Osteoblast (primary cell): ENCODE measurements at regions not wholly inside any gene's neighbourhood (a gene's known extent, or its start where the extent isn't known, plus 50 kb on each side); places are given as distances from the start of the nearest gene placed in this dataset.

Experiments used
- DNase-seq: peaks from one replicate; pipeline ENCODE4 v3.0.0; 2011; ENCODE audit warnings: low spot score, mixed read lengths; ENCODE audit not compliant: insufficient read length; ENCODE audit errors: missing footprints
- H2AFZ ChIP-seq: 2 replicates; pipeline ENCODE4 v1.6.0; 2011; ENCODE audit warnings: mild to moderate bottlenecking, low read length
- H3K27ac ChIP-seq: 2 replicates; pipeline ENCODE4 v1.5.1; 2011; ENCODE audit warnings: mild to moderate bottlenecking, low read depth, low read length, moderate library complexity
- H3K27me3 ChIP-seq: 2 replicates; pipeline ENCODE4 v1.6.0; 2012; ENCODE audit warnings: mild to moderate bottlenecking, control low read depth, inconsistent platforms, low read length, moderate library complexity; ENCODE audit not compliant: insufficient read depth
- H3K36me3 ChIP-seq: 2 replicates; pipeline ENCODE4 v1.5.1; 2011; ENCODE audit warnings: mild to moderate bottlenecking, low read length, control low read depth, moderate library complexity; ENCODE audit not compliant: insufficient read depth
- H3K4me1 ChIP-seq: 2 replicates; pipeline ENCODE4 v1.5.1; 2011; ENCODE audit warnings: mild to moderate bottlenecking, low read length, control low read depth, moderate library complexity; ENCODE audit not compliant: insufficient read depth
- H3K4me2 ChIP-seq: 2 replicates; pipeline ENCODE4 v1.6.0; 2011; ENCODE audit warnings: mild to moderate bottlenecking, low read length; ENCODE audit not compliant: insufficient read depth
- H3K4me3 ChIP-seq: fragments of 200-600 bp; sonication (generic); 3 replicates; pipeline ENCODE4 v1.5.1; 2012; ENCODE audit warnings: mild to moderate bottlenecking, low read length, inconsistent platforms; ENCODE audit not compliant: insufficient read depth
- H3K79me2 ChIP-seq: 2 replicates; pipeline ENCODE4 v1.6.0; 2012; ENCODE audit warnings: mild to moderate bottlenecking, low read length, control low read depth, inconsistent platforms; ENCODE audit not compliant: insufficient read depth
- H3K9me3 ChIP-seq: 2 replicates; pipeline ENCODE4 v1.5.1; 2011; ENCODE audit warnings: low read depth, low read length, control low read depth
- H4K20me1 ChIP-seq: 2 replicates; pipeline ENCODE4 v1.6.0; 2012; ENCODE audit warnings: mild to moderate bottlenecking, low read length, control low read depth; ENCODE audit not compliant: insufficient read depth
- CTCF ChIP-seq: IDR thresholded peaks from 2 replicates; pipeline ENCODE4 v1.5.1; 2011; ENCODE audit warnings: mild to moderate bottlenecking, low read depth, low read length, moderate library complexity; ENCODE audit errors: extremely low read depth

GRCh38 chr5:96033116-96033515 lies 71.5 kb upstream of the ELL2 start:
- no peak for TF ChIP-seq CTCF
- Histone ChIP-seq H3K36me3 (no peaks in the 10 kb centered on the region), H4K20me1 (no peaks in the 10 kb centered on the region), H3K27ac (no peak overlapping the region), H3K4me2 (no peak overlapping the region), H3K79me2 (no peaks in the 10 kb centered on the region), H3K4me3 (no peak overlapping the region), H3K27me3 (no peaks in the 10 kb centered on the region), H3K4me1 (peaks cover 27% of the 10 kb centered on the region), H3K9me3 (no peaks in the 10 kb centered on the region), H2AFZ (no peak overlapping the region)
- no peak for DNase-seq

GRCh38 chr5:96031811-96032261 lies 70.2 kb upstream of the ELL2 start:
- no peaks in the 10 kb centered on the region for H3K27me3 ChIP-seq
- peak overlapping the region; percentile 74 for H3K27ac ChIP-seq
- peak overlapping the region; percentile 42 for H3K4me2 ChIP-seq
- no peak overlapping the region for H3K4me3 ChIP-seq
- H3K4me1 ChIP-seq: peaks cover 27% of the 10 kb centered on the region
- no peaks in the 10 kb centered on the region for H3K36me3 ChIP-seq
- H4K20me1 ChIP-seq: no peaks in the 10 kb centered on the region
- H3K9me3 ChIP-seq: no peaks in the 10 kb centered on the region
- no peaks in the 10 kb centered on the region for H3K79me2 ChIP-seq
- H2AFZ ChIP-seq: peak overlapping the region; percentile 29
- peak; percentile 18 for DNase-seq
- TF ChIP-seq CTCF: no peak

- Histone ChIP-seq H3K4me2 (no peak overlapping the region), H3K79me2 (no peaks in the 10 kb centered on the region), H3K9me3 (no peaks in the 10 kb centered on the region)
Measured at GRCh38 chr5:96031180-96031579, 69.5 kb upstream of the ELL2 start.

More at GRCh38 chr5:96031180-96031579, 69.5 kb upstream of the ELL2 start:
- no peak for DNase-seq
- H3K4me3 ChIP-seq: no peak overlapping the region
- H4K20me1 ChIP-seq: no peaks in the 10 kb centered on the region
- H3K4me1 ChIP-seq: peaks cover 31% of the 10 kb centered on the region
- H2AFZ ChIP-seq: no peak overlapping the region
- no peaks in the 10 kb centered on the region for H3K27me3 ChIP-seq
- H3K36me3 ChIP-seq: no peaks in the 10 kb centered on the region
- peak overlapping the region; percentile 3 for H3K27ac ChIP-seq
- no peak for TF ChIP-seq CTCF
